HG03159 (cell line): ENCODE measurements at regions not wholly inside any gene's neighbourhood (a gene's known extent, or its start where the extent isn't known, plus 50 kb on each side); places are given as distances from the start of the nearest gene placed in this dataset.
"Not testable (repeated sequence)": the region's sequence is repeated elsewhere in the genome, so short reads cannot be mapped to it uniquely, and the experiment has no call there.

Source experiments
- ATAC-seq: cut with Tn5 transposase; IDR thresholded peaks from one replicate; pipeline ENCODE4 v1.9.1; 2021; ENCODE audit warnings: mild to moderate bottlenecking, moderate library complexity; ENCODE audit not compliant: unreplicated experiment

DNA sequence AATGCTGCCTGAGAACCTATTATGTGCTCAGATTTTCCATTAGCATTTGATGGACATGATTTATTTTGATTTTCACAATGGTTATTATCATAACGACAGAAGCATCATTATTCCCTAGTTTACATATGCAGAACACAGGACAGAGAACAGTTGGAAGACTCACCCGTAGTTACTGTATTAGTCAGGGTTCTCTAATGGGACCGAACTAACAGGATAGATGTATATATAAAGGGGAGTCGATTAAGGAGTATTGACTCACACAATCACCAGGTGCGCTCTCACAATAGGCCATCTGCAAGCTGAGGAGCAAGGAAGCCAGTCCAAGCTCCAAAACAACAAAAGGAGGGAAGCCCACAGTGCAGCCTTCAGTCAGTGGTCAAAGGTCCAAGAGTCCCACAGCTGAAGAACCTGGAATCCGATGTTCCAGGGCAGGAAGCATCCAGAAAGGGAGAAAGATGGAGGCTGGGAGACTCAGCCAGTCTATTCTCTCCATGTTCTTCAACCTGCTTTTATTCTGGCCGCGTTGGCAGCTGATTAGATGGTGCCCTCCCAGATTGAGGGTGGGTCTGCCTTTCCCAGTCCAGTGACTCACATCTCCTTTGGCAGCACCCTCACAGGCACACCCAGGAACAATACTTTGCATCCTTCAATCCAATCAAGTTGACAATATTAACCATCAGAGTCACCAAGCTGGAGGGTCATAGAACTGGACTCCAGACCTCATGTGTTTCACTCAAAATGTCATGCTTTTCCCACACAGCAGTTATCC is 92.7 kb upstream of the XYLT1 start:
- no peak for ATAC-seq

DNA sequence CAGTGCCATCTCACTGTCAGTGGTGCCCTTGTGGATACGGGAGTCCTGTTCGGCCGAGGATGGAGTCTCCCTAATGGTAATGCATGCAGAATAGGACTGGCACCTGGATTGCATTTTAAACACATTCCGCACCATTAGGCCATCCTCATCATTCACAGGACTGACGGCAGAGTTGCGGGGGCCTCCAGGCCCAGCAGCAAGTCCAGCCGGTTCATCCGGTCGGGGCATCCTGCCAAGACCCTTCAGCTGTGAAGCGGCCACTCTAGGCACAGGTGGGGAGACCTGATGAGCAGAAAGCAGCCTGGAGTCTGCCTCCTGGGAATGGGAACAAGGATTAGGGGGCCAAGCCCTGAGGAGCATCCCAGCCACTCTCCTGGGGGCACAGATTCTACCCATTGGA is 90.3 kb upstream of the XYLT1 start:
- no peak for ATAC-seq

DNA sequence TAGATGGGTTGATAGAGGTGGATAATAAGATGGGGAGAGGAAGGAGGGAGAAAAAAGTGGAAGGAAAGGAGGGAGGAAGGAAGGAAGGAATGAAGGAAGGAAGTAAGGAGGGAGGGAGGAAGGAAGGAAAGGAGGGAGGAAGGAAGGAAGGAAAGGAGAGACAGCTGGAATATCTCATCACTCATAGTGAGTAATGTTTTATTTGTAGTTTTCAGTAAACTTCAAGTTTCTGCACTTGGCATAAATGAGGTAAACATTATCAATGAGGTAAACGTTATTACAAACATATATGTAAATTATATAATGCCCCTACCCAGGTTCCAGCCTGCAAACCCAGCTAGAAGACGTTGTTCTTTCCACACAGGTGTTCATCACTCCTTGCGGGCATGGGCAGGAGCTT is 89.8 kb upstream of the XYLT1 start:
- no peak for ATAC-seq

DNA sequence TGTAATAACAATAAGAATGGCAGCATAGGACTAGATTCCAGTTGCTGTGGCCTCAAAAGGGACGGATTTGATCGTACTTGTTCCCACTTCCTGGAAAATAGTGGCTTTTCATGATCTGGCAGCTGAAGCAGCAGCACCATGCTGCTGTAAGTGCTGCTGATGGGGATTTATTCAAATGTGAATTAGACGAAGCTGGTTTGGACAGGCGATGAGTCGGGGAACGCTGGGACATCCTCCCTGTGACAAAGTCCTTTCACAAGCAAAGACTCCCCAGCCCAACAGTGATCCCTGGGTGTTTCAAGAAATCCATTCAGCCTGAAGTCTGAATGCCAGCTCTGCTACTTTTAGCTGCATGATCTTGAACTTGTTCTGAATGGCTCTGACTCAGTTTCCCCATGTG is 88.6 kb upstream of the XYLT1 start:
- no peak for ATAC-seq

DNA sequence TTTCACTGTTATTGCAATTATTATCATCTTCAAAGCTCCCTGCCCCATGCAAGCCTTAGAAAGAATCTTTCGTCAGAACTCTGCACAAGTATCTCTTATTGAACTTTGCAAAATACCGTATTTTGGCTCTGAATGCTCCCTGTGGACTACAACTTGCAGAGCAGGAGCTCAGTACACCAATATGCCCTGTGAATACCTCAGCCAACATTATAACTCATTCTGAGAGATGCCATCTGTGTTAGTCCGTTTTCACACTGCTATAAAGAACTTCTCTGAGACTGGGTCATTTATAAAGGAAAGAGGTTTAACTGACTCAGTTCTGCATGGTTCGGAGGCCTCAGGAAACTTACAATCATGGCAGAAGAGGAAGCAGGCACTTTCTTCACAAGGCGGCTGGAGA is 87.2 kb upstream of the XYLT1 start:
- ATAC-seq, result no peak

DNA sequence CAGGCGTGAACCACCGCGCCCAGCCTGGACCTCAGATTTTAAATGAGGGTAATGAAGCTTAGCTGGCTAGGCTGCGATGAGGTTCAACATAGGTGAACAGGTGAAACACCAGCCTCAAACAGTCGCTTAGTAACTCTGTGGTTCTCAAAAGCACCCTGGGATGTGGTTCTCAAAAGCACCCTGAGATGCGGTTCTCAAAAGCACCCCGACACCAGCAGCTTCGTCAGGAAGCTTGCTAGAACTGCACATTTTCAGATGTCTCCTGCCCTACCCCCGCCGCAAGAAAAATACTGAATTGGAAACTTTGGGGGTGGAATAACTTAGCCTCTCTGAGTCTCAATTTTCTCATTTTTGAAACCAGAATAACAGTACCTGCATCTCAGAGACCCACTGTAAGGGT is 86.7 kb upstream of the XYLT1 start:
- no peak for ATAC-seq

DNA sequence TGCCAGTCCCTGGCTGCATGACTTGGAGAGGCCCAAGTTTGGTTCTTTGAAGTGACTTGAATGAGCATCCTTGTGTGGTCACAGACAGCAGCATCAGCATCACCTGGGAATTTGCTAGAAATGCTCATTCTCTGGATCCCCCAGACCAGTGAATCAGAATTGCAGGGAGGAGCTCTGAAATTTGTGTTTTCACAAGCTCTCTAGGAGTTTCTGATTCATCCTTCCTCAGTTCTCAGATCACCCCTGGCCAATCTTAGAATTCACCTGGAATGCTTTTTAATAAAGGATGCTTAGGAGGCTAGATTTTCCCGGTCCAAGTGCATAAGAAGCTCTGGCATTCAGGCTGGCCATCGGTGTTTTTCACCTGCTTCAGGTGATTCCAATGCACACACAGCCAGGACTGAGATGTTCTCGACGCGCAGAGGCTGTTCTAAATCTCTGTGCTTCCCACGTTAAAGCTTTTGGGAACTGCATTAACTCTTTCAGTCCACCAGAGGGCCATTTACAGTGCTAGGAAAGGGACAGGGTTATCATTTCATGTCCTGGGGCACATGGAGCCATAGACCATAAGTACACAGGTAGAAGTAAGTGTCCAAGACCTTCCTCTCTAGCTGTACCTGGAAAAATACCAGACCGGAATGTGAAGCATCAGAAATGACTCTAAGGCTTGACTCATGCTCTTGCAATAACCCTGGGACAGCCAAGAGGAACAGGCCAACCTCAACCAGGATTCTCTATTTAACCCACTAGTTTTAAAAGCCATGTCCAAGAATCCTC is 85.7 kb upstream of the XYLT1 start:
- no peak for ATAC-seq

DNA sequence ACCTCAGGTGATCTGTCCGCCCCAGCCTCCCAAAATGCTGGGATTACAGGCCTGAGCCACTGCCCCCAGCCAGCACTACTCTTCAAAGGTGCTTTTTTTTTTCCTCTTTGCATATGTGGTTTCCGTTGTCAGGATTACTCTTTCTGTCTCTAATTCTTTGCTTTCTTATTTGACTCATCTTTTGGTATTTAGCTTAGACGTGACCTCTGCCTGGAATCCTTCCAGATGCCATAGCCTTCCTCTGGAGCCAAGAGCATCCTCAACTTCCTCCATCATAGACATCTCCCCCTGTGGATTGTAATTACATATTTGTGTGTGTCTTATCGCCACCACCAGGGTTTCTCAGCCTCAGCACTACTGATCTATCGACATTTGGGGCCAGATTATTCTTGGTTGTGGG is 84.4 kb upstream of the XYLT1 start:
- no peak for ATAC-seq

DNA sequence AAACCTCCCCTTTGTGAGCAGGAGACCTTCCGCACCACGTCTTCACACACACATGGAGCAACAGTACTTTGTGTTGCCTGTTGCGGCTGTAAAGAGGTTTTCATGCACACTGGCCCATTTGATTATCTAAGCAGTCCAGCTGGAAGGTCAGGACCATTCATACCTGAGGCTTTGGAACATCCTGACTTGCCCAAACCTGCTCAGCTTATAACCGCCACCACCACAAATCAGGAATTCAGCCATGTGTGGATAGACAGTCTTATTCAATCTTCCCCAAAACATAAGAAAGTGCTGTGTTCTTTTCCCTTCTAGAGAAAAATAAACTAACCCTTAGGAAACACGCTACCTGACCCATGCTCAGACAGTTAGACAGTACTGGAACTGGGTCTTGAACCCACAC is 81.6 kb upstream of the XYLT1 start:
- no peak for ATAC-seq

DNA sequence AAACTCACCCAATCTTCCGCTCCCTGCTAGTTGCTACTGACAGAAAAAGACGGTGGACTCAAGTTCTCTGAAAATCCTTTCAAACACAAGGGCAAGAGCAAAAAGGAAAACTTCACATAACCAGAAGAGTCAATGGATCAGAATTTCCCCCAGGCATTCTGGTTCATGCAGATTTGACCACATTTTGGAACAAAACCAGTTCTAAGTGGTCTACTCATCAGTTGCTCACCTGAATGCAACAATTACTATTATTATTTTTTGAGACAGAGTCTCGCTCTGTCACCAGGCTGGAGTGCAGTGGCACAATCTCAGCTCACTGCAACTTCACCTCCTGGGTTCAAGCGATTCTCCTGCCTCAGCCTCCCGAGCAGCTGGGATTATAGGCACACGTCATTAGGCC is 80.9 kb upstream of the XYLT1 start:
- not testable (repeated sequence) for ATAC-seq

DNA sequence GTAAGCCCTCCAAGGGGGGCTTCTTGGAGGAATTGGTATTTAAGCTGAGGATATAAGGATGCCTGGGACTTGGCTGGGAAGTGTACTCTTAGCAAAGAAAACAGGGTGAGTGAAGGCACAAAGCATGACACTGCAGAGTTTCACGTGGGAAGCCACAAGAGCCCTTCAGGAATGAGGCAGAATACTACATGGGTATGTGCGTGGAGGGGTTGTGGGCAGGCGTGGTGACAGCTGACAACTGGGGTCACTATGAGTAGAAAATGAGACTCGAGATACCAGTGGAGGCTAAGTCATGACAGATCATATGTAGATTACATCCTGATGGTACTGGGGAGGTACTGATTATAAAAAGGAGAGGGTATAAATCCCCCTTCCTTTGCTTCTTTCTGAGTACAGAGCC is 78.1 kb upstream of the XYLT1 start:
- ATAC-seq, result no peak

DNA sequence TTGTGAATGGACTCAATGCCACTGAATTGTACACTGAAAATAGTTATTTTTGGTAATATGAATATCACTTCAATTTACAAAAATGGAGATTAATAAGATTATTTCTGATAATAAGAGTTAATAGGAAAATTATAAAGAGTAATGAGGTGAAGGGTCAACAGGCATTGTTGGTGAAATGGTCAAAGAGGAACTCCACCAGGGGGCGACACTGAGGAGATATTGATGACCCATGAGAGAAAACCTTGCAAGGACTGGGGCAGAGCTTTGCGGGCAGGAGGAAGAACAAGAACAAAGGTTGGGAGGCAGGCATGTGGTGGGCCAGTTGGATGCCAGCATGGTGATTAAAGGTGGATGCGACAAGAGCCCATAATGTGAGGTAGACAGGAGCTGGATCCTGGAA is 74.0 kb upstream of the XYLT1 start:
- no peak for ATAC-seq

DNA sequence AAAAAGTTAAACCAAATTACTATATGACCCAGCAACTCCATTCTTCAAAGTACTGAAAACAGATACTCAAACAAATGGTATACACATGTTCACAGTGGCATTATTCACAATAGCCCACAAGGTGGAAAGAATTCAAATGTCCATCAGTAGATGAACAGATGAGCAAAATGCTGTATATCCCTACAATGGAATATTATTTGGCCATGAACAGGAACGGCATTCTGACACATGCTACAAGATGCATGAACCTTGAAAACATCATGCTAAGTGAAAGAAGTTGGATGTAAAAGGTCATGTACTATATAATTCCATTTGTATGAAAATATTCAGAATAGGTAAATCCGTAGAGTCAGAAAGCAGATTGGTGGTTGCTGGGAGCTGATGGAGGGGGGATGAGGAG is 73.5 kb upstream of the XYLT1 start:
- ATAC-seq, result no peak

DNA sequence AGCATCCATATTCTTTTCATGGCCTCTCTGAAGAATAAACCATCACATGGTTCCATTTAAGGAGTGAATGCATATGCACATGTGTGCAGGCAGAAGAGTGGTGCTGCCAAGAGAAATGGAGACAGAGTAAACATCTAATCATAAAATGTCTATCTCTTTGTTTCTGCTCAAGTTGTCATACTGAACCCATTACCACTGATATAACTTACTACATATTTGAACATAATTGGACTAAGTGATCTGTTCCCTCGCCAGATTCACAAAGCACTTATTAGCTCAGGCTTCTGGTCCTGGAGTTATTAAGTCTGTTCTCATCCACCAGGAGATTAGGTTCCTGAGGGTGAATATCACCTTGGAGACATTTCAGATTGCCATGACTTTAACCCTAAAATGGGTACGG is 72.3 kb upstream of the XYLT1 start:
- no peak for ATAC-seq

DNA sequence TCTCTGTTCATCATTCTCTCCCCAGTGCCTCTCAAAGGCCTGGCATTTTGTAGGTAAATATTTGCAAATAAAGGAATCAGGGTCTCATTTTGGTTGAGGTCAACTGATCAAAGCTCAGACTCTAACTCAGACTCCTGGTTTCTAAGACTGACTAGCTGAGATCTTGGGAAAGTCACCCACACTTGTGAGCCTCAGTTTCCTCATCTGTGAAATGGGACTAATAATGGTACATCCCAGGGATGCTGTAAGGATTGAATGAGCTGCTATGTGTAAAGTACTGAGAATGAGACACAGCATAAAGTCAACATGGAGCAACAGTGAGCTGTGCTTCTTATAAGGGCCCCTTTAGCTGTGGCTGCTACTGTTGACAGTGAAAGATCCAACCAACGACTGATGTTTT is 70.6 kb upstream of the XYLT1 start:
- ATAC-seq, result no peak

DNA sequence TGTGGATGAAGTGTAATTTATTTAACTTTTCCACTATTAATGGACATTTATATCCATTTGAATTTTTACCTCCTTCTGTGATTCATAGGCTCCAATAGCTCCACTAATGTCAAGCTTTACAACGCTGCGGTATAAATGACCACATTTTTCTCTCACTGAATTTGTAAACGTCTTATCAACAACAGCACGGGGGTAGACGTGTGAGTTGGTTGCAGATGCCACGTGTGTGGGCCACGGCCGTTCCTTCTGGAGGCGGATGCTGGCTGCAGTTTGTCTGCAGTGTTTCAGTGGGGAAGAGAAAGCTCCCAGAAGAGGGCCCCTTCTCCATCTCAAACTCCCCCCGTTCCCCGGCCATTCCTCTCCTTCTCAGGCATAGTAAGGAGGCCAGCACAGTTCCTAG is 68.2 kb upstream of the XYLT1 start:
- no peak for ATAC-seq

DNA sequence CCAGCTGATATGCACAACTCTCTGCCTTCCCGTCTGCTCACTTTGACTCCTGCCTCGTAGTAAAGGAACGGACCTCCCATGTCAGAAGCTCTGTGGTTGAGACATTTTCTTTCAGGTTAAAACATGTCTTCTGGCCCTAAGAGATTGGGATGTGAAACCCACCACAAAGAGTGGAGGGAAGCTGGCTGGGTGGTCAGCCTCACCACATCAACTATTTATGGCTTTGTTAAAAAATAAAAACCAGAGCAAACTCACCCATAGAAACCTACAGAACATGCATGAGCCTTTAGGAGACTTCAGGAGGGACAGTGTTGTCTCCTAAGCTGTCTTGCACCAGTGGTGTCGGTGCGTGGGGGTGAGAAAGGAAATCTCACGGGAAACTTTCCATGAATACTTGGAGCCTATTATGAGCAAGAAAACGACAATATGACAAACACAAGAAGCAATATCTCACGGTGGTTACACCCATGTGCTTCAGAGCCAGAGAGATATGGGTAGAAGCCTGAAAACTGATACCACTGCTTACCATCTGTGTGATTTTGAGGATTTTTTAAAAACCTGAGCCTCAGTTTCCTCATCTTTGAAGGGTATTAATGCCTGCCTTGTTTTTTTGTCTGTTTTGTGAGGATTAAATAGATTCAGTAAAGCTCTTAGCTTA is 61.7 kb upstream of the XYLT1 start:
- ATAC-seq, result peak; percentile 42

DNA sequence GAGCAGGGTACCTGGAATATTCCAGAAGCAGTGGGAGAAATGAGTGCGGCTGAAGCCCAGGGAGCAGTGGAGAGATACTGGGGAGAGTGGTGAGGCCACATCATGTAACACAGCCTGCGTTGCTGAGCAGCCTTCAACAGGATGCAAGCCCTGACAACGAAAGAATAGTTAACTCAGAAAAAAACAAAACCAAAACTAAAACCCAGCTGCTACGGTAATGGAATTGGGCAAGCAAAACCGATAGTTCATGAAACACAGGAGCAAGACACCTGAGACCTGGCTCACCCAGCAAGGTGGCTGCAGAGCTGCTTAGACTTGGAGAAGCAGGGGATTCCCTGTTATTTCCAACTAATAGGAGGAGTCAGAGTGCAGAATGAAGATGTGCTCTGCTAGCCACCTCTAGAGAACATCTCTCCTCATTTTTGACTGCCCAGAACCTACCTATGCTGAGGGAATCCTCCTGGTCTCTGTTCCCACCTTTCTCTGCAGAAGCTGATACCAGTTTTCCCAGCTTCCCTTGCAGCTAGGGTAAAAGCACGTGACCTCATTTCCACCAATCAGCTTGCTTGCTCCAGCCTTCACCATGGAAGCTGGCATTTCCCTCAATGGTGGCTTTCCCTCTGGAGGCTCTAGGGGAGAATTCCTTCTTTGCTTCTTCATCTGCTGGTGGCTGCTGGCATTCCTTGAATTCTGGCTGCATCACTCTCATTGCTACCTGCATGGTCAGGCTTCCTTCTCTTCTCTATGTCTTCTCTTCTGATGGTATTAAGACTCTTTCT is 59.4 kb upstream of the XYLT1 start:
- peak; percentile 87 for ATAC-seq

DNA sequence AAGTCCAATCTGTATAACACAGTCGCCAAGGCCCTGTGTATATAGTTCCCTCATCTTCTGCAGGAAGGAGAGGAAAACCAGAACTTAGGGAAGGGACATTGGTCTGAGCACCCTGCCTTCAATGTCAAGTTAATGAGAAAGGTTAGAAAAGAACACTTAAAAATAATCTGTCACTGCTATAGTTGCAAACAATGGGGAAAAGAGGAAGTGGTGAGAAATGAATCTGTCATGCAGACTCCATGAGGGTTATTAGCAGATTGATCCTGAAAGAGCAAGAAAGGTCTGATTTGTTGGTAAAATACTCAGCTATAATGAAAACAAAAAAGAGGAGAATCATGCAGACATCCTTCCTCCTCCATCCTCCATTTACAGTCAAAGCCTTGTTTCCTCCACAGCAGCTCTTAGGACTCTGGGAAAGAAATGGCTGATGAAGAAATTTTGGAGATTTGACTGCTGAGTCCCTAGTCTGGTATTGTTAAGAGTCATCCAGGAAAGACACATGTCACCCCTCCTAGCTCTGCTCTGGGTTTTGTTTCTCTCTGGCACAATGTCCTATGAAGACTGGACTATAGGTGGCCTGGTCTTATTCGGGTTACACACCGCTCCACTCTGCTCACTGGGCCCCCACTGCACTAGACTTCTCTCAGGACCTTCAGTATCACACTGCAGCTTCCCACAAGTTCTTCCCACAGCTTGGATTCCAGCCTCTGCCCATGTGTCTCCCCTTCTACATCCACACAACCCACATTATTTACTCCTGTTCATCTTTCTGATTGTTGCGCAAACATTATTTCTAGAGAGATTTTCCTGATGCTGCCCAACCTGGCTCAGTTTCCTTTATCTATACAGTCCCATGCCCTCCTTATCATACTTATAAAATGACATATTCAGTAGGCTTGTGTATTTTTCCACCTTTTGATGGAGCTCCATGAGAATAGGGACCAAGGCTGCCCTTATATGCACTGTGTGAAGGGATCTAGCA is 56.5 kb upstream of the XYLT1 start:
- no peak for ATAC-seq

DNA sequence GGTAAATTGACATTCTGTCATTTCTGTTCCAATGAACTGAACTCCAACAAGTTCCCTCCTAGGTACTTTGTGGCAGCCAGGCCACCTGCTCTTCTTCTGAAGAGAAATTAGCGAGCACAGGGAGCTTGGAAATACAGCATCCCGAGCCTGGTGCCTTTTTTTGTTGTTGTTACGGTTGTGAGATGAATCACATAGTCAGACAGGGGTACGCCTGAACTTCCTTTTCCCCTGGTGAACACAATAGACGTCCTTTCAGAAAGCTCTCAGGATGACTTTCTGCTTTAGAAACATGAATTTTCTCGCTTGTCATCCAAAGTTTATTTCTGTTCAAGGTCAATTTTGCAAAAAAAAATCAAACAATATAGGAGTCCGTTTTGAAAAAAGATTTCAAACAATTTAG is 53.9 kb upstream of the XYLT1 start:
- ATAC-seq, result no peak
